ENCODE measurements at regions not wholly inside any gene's neighbourhood (a gene's known extent, or its start where the extent isn't known, plus 50 kb on each side); places are given as distances from the start of the nearest gene placed in this dataset.
"Not testable (repeated sequence)": the region's sequence is repeated elsewhere in the genome, so short reads cannot be mapped to it uniquely, and the experiment has no call there.

DNA sequence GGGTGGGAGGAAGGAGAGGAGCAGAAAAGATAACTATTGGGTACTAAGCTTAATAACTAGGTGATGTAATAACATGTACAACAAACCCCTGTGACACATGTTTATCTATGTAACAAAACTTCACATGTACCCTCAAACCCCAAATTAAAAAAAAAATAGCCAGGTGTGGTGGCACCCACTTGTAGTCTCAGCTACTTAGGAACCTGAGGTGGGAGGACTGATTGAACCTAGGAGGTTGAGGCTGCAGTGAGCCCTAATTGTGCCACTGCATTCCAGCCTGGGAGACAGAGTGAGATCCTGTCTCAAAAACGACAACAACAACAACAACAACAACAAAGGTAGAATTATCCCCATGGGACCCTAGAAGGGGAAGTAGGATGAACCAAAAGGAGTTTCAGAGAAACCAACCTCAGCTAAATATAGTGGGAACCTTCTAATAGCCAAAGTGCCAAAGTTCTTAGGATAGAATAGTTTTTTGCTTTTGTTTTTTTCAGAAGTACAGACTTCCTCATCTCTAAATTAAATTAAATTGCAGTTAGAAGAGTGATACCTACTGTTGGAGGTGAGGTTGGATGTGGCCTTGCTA, 67.9 kb upstream of the MEGF10 start:
- TF ChIP-seq, protein P1, sequence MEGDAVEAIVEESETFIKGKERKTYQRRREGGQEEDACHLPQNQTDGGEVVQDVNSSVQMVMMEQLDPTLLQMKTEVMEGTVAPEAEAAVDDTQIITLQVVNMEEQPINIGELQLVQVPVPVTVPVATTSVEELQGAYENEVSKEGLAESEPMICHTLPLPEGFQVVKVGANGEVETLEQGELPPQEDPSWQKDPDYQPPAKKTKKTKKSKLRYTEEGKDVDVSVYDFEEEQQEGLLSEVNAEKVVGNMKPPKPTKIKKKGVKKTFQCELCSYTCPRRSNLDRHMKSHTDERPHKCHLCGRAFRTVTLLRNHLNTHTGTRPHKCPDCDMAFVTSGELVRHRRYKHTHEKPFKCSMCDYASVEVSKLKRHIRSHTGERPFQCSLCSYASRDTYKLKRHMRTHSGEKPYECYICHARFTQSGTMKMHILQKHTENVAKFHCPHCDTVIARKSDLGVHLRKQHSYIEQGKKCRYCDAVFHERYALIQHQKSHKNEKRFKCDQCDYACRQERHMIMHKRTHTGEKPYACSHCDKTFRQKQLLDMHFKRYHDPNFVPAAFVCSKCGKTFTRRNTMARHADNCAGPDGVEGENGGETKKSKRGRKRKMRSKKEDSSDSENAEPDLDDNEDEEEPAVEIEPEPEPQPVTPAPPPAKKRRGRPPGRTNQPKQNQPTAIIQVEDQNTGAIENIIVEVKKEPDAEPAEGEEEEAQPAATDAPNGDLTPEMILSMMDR (IDR thresholded peaks at IDR 0.05), result not testable (repeated sequence)
- TF ChIP-seq POLR2A (IDR thresholded peaks at IDR 0.05), result not testable (repeated sequence)

All from thyroid gland (tissue), 4 donors.